IMR-90 (cell line): ENCODE measurements at regions not wholly inside any gene's neighbourhood (a gene's known extent, or its start where the extent isn't known, plus 50 kb on each side); places are given as distances from the start of the nearest gene placed in this dataset.

Experiments
- CEBPB ChIP-seq: IDR thresholded peaks from 2 replicates; pipeline ENCODE4 v1.6.1; 2012; ENCODE audit warnings: low read depth, low read length, improper control_type of control experiment
- CHD1 ChIP-seq: IDR thresholded peaks from 2 replicates; pipeline ENCODE4 v1.6.1; 2012; ENCODE audit warnings: low read depth, low read length, improper control_type of control experiment
- FOS ChIP-seq: fragments of 150-350 bp; IDR thresholded peaks from 2 replicates; pipeline ENCODE4 v1.6.1; 2016; ENCODE audit warnings: low read depth, low read length
- MAZ ChIP-seq: IDR thresholded peaks from 2 replicates; pipeline ENCODE4 v1.6.1; 2012; ENCODE audit warnings: low read depth, mild to moderate bottlenecking, low read length, improper control_type of control experiment, moderate library complexity, borderline replicate concordance
- MXI1 ChIP-seq: IDR thresholded peaks from 2 replicates; pipeline ENCODE4 v1.6.1; 2012; ENCODE audit warnings: low read depth, mild to moderate bottlenecking, low read length, moderate library complexity, borderline replicate concordance
- POLR2A ChIP-seq: IDR thresholded peaks from 2 replicates; pipeline ENCODE4 v1.6.1; 2012; ENCODE audit warnings: mild to moderate bottlenecking, low read depth, low read length
- RAD21 ChIP-seq: IDR thresholded peaks from 2 replicates; pipeline ENCODE4 v1.6.1; 2012; ENCODE audit warnings: low read length, improper control_type of control experiment
- RCOR1 ChIP-seq: IDR thresholded peaks from 2 replicates; pipeline ENCODE4 v1.6.1; 2012; ENCODE audit warnings: mild to moderate bottlenecking, low read length, improper control_type of control experiment; ENCODE audit not compliant: insufficient replicate concordance
- RFX5 ChIP-seq: IDR thresholded peaks from 2 replicates; pipeline ENCODE4 v1.8.0; 2012; ENCODE audit warnings: low read depth, mild to moderate bottlenecking, low read length, moderate library complexity
- SMC3 ChIP-seq: fragments of 150-350 bp; IDR thresholded peaks from 2 replicates; pipeline ENCODE4 v1.6.1; 2016; ENCODE audit warnings: low read depth, mild to moderate bottlenecking, antibody characterized with exemption, low read length, moderate library complexity
- TF ChIP-seq, protein P1 (sequence below): conservative IDR thresholded peaks from 2 replicates; pipeline ENCODE4 v1.5.1; 2012; ENCODE audit warnings: mild to moderate bottlenecking, low read depth, low read length, improper control_type of control experiment

DNA sequence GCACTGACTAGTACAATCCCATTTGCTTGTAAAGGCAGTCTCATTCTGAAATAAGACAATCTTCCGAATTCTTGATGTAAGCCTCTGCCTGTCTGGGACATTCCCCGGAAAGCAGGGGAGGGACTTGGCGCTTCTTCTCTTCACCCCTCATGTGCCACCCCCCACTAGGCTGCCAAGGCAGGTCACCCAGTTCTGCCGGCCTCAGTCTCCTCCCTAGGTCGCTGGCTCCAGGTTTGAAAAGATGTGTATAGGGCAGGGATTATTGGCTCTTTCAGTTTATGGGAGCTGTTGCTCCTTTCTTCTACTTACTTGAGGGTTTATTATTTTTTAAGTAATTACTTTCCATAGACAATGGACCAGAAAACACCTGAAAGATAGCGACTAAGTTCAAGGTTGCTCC is 158.1 kb upstream of the RPS6KA2 start:
- TF ChIP-seq, protein P1, sequence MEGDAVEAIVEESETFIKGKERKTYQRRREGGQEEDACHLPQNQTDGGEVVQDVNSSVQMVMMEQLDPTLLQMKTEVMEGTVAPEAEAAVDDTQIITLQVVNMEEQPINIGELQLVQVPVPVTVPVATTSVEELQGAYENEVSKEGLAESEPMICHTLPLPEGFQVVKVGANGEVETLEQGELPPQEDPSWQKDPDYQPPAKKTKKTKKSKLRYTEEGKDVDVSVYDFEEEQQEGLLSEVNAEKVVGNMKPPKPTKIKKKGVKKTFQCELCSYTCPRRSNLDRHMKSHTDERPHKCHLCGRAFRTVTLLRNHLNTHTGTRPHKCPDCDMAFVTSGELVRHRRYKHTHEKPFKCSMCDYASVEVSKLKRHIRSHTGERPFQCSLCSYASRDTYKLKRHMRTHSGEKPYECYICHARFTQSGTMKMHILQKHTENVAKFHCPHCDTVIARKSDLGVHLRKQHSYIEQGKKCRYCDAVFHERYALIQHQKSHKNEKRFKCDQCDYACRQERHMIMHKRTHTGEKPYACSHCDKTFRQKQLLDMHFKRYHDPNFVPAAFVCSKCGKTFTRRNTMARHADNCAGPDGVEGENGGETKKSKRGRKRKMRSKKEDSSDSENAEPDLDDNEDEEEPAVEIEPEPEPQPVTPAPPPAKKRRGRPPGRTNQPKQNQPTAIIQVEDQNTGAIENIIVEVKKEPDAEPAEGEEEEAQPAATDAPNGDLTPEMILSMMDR, result no peak
- no peak for TF ChIP-seq MXI1
- TF ChIP-seq POLR2A, result no peak
- TF ChIP-seq CEBPB, result no peak
- no peak for TF ChIP-seq RAD21
- no peak for TF ChIP-seq FOS
- TF ChIP-seq RFX5, result no peak
- TF ChIP-seq SMC3, result no peak
- no peak for TF ChIP-seq MAZ
- TF ChIP-seq CHD1, result no peak
- TF ChIP-seq RCOR1, result no peak
